ENCODE measurements at regions not wholly inside any gene's neighbourhood (a gene's known extent, or its start where the extent isn't known, plus 50 kb on each side); places are given as distances from the start of the nearest gene placed in this dataset.
"Not testable (repeated sequence)": the region's sequence is repeated elsewhere in the genome, so short reads cannot be mapped to it uniquely, and the experiment has no call there.

GRCh38 chr2:175450029-175450760, 268.7 kb upstream of the ATP5MC3 start:
- DNase-seq = no peak

GRCh38 chr2:175449616-175450015, 268.1 kb upstream of the ATP5MC3 start:
- DNase-seq = no peak

GRCh38 chr2:175446201-175446600, 264.7 kb upstream of the ATP5MC3 start:
- no peak for DNase-seq

- no peak for DNase-seq
Observed at GRCh38 chr2:175445281-175445680, 263.8 kb upstream of the ATP5MC3 start.

- DNase-seq = no peak
Observed at GRCh38 chr2:175442441-175442840, 260.9 kb upstream of the ATP5MC3 start.

- DNase-seq = no peak
Observed at GRCh38 chr2:175441181-175441761, 259.8 kb upstream of the ATP5MC3 start.

GRCh38 chr2:175439416-175439815, 257.9 kb upstream of the ATP5MC3 start:
- no peak for DNase-seq

GRCh38 chr2:175437167-175437566, 255.7 kb upstream of the ATP5MC3 start:
- DNase-seq = no peak

- no peak for DNase-seq
Observed at GRCh38 chr2:175436076-175436475, 254.6 kb upstream of the ATP5MC3 start.

- no peak for DNase-seq
Observed at GRCh38 chr2:175435012-175435411, 253.5 kb upstream of the ATP5MC3 start.

- no peak for DNase-seq
Observed at GRCh38 chr2:175432793-175433192, 251.3 kb upstream of the ATP5MC3 start.

GRCh38 chr2:175432021-175432420, 250.5 kb upstream of the ATP5MC3 start:
- peak; percentile 26 to 32 for DNase-seq

- DNase-seq = peak in 1 of 2 experiments; percentile 28
Observed at GRCh38 chr2:175431101-175431946, 249.8 kb upstream of the ATP5MC3 start.

- no peak for DNase-seq
Observed at GRCh38 chr2:175430236-175430635, 248.7 kb upstream of the ATP5MC3 start.

- DNase-seq = no peak
Observed at GRCh38 chr2:175418224-175418835, 236.8 kb upstream of the ATP5MC3 start.

GRCh38 chr2:175414882-175415487, 233.5 kb upstream of the ATP5MC3 start:
- DNase-seq = no peak

- DNase-seq = no peak
Observed at GRCh38 chr2:175414191-175414881, 232.8 kb upstream of the ATP5MC3 start.

GRCh38 chr2:175410941-175411340, 229.4 kb upstream of the ATP5MC3 start:
- DNase-seq = not testable (repeated sequence)

- no peak for DNase-seq
Observed at GRCh38 chr2:175404839-175405238, 223.3 kb upstream of the ATP5MC3 start.

- no peak for DNase-seq
Observed at GRCh38 chr2:175403599-175404221, 222.2 kb upstream of the ATP5MC3 start.

GRCh38 chr2:175402571-175402970, 221.1 kb upstream of the ATP5MC3 start:
- no peak for DNase-seq

All from NCI-H187 (cell line).